GM18951 (cell line): ENCODE measurements at regions not wholly inside any gene's neighbourhood (a gene's known extent, or its start where the extent isn't known, plus 50 kb on each side); places are given as distances from the start of the nearest gene placed in this dataset.

Experiments used
- POLR2A ChIP-seq: IDR thresholded peaks from 4 replicates; pipeline ENCODE4 v1.6.1; 2011; ENCODE audit warnings: mild to moderate bottlenecking; ENCODE audit not compliant: insufficient read length, insufficient read depth; ENCODE audit errors: extremely low read depth
- in situ Hi-C: fragments of 300-500 bp; cut with MboI; formaldehyde crosslinking; loops from one replicate; pipeline ENCODE4 v1.12.0; 2022; ENCODE audit warnings: low sequenced_read_pairs, mixed read lengths, inconsistent platforms; ENCODE audit not compliant: unreplicated experiment

DNA sequence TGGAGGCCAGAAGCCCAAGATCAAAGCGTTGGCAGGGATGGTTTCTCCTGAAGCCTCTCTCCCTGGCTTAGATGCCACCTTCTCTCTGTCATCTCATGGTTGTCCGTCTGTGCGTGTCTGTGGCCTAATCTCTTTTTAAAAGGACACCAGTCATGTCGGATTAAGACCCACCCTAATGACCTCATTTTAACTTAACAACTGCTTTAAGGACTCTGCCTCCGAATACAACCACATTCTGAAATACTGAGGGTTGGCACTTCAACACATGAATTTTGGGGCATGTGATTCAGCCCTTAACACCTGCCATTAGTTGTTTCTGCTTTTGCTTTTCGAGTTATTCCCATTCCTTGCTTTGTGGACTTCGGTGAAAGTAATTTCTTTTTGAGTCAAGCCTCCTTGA is 97.8 kb upstream of the SMIM21 start:
- TF ChIP-seq POLR2A: no peak
- in situ Hi-C loops: no loop called here

DNA sequence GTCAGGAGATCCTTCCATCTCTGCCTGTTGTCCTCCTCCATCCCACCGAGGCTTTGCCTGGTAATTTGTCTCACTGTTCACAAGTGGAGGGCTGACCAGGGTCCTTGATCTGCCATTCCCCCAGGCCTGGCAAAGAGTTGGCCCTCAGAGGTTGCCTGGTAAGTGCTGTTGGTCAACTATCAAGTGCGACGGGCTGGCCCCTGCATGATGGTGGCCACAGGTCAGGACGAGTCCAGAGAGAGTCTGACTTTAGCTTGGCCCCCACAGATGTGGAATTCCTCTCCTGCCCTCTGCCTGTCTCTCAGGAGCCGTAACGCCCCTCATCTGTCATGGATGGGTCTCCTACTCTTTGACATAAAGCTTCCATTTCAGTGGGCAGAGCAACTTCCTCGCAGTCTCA is 97.3 kb upstream of the SMIM21 start:
- no peak for TF ChIP-seq POLR2A
- in situ Hi-C loops: no loop called here

DNA sequence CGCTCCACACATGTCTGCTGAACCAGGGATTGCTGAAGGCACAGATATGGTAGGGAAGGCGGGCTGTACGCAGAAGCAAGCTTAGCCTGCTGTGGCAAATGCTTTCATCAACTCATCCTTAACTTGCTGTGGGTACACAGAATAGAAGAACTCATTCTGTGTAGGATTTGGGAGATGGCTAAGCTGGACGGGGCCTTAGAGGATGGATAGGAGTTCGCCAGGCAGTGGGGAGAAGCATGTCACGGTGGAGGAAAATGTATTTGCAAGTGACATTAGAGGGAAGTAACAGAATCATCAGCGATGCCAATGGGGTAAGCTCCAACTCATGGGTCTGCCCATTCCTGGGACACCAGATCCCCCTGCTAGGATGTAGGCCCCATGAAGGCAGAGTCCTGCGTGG is 96.7 kb upstream of the SMIM21 start:
- no peak for TF ChIP-seq POLR2A
- in situ Hi-C loops: no loop called here

DNA sequence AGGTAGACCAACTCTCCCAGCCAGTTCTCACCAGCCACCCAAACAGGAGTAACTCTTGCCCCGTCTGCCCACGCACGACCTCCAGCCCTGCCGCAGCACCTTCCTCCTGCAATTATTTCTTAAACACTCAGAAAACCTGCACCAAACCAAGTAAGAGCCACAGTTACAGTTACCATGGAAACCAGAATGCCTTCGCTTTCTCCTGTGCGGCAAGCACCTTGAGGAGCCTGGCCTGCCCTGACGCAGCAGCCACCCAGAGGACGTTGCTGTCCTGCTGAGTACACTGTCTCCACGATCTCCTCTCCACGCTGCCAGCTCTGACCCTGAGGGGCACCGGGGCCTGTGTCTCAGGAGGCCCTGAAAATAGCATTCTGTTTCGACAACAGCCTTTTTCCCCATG is 94.3 kb upstream of the SMIM21 start:
- no peak for TF ChIP-seq POLR2A
- in situ Hi-C loops: no loop called here

DNA sequence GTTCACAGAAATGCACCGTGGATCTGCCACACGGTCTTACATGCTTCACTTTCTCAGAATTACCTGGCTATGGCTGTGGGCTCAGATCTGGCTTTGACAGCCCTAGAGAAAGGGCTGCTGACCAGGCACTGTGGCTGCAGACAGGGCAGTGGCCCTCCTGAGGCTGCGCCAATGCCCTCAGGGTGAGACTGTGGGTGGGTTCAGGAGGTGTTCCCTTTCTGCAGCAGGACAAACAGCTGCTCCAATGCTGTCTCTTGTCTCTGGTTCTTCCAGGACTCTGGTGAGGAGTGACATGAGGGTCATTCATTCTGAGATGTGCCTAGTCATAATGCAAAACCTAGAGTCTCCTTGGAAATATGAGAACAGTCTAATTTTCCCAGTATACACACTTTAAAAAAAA is 90.5 kb upstream of the SMIM21 start:
- in situ Hi-C loops: no loop called here

DNA sequence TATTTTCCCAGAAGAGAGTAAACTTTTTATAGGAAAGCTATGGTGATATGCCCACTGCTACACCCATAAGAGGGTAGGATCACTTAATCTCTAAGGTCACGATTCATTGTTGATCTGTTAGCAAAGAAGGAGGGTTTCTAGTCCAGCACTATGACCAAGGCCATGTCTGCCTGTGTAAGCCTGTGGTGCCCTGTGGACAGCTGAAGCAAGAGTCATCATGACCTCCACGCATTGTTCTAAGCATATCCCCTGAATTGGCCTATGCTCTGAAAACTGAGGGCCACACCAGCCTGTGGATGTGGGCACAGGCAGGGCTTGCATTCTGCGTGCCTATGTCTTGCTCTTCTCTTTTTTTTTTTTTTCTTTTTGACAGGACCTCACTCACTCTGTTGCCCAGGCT is 89.8 kb upstream of the SMIM21 start:
- in situ Hi-C loops: no loop called here
- TF ChIP-seq POLR2A: no peak

More for the DNA sequence above, 90.5 kb upstream of the SMIM21 start:
- no peak for TF ChIP-seq POLR2A

DNA sequence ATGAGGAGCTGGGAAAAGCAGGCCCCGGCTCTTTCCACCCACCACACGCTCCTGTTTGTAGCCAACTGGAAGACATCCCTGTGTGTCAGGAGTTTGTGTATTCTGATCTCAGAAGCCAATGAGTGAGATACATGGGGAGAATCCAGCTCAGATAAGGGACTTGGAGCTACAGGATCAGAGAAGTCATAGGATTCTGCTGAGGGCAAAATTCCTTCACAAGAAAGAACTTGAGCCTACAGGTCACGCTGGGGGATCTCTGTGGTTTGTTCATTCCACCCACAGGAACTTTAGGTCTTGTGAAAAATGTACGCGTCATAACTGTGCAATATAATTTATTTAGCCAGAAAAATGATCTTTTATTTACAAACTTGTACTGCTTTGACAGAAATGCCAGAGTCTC is 80.1 kb upstream of the SMIM21 start:
- no peak for TF ChIP-seq POLR2A
- in situ Hi-C loops: no loop called here

DNA sequence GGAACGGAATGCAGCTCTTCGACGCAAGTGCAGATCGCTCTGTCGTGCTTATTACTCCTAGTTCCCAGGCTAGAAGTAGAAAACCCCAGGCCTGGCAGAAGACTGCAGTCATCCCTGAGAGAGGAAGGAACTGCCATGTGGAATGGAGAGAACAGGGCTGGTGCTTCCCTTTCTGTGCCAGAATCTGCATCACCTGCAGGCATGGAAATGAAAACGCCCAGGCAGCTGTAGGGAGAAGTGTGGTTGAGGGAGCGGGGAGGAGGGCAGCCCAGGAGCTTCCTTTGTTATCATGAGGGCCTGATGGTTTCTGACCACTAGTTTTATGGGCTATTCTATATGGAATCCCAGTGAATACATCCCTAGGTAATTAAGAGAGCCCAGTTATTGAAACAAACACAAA is 79.4 kb upstream of the SMIM21 start:
- in situ Hi-C loops: no loop called here
- TF ChIP-seq POLR2A: no peak

DNA sequence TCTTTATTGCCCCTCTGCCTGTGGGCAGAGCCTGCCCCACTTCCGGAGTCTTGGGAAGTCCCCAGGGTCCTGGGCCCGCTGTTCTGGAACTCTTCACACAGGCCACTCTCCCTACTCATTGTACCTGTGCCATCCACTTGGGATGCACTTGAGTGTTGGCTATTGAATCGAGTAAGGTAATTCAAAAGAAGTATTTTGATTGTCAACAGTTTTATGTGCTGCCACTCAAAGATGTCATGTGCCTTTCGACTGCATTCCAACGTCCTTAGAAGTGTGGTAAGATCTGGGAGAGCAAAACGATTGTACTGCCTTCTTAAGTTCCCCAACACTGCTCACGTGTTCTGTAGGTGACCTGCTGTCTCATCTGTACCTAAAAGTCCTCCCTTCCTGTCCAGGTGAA is 77.0 kb upstream of the SMIM21 start:
- TF ChIP-seq POLR2A: no peak
- in situ Hi-C loops: no loop called here

DNA sequence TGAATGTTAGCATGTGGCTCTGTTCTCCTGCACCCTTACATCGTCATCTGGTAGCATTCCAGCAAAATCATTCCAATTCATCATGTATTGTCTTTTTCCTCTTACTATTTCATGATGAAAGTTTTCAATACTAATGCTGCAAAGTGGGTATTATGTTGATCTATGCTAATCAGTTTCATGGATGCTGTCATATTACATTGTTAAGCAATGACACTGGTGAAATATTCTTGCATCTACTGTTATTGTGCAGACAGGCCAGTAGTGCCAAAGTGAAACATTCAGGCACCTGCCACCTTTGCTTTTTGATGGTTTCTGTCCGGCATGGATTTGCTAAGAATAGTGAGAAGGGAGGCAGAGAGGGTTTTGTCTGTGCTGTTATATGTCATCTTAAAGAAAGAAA is 76.1 kb upstream of the SMIM21 start:
- TF ChIP-seq POLR2A: no peak
- in situ Hi-C loops: no loop called here

DNA sequence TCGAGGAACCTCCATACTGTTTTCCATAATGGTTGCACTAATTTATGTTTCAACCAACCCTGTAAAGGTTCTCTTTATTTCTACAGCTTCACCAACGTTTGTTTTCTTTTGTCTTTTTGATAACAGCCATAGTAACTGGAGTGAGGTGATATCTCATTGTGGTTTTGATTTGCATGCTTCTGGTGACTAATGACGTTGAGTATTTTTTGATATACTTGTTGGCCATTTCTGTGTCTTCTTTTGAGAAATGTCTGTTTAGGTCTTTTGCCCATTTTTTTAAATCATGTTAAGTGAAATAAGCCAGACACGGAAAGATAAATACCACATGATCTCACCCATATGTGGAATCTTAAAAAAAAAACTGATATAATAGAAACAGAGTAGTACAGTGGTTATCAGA is 74.8 kb upstream of the SMIM21 start:
- in situ Hi-C loops: no loop called here
- TF ChIP-seq POLR2A: no peak

DNA sequence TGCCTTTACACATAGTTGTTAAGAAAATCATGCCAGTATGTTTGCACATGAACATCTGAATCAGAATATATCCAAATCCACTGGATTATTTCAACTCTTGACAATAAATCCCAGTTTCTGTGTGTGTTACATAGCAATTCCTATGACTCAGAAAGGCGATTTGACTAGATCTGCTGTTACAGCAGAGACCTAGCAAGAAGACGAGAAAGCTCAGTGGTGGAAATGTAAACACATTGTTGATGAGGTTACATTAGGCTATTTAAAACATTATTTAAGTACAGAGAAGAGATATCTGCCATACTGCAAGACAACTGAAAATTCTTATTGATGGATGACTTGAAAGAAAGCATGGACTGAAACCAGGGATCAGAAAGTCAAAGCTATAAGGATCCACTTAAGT is 73.0 kb upstream of the SMIM21 start:
- in situ Hi-C loops: no loop called here
- TF ChIP-seq POLR2A: no peak

DNA sequence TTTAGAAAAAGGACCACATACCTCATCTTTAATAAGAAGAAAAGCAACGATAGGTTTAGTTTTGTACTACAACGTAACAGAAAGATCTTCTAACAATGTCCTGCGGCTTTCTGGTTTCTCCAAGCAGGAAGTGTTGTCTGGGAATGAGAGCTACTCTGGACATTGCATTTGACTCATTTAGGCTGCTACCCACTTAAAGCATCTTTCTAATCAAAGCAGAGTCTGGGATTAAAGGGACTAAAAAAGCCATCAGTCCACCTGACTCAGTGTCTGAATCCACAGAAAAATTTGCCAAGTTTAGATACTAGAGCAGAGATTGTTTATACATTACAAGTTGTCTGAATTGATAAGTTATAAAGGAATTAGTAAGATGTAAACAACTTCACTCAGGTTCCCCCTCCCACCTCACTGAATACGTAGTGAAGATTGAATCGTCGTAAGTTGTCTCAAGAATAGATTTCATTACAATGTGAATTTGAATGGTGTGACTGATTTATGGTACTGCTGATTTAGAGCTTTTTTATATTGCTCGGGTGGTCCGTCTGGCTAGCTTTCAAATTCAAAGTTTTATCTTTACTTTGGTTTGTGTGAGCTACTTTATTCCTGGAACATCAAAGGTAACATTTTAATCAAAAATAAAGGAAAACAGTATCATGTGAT is 70.2 kb upstream of the SMIM21 start:
- in situ Hi-C loops: loop anchor here (25.0 kb wide), 1 partner anchor 835 kb away; no protein-coding TSS in a partner anchor
- no peak for TF ChIP-seq POLR2A

DNA sequence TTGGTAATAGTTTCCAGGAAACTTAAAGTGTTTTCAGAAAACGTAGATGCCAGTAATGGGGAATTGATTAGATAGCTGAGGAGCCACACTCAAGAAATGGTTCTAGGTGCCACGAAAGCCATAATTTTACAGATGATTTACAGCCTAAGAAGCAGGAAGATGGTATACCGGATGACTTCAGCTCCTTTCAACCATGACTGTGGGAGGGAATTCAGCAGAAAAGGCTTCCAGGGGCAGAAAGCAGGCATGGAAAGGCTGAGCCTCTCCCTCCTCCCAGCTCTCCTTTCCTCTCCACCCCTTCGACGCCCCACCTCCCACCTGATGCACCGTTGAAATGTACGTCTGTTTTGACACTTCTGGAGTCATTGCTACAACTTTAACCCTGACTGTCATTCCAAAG is 68.6 kb upstream of the SMIM21 start:
- no peak for TF ChIP-seq POLR2A
- in situ Hi-C loops: loop anchor here (25.0 kb wide), 1 partner anchor 834 kb away; no protein-coding TSS in a partner anchor

DNA sequence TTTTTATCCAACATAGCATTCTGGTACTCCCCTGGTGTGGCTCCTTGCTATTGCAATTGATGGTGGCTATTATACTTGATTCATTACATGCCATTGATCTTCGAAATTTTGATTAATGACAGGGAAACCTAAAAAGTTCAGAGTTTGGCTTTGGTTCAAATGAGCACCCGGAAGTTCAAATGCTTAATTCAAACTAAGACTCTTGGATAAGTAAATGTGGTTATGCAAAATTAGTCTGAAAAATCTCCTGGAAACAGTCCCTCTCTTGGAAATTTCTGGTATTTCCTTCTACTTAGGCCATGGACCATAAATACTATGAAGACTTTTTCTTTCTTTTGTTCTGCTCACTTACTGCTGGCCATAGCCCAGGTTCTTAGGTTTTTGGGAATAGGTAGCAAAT is 65.3 kb upstream of the SMIM21 start:
- no peak for TF ChIP-seq POLR2A
- in situ Hi-C loops: loop anchor here (25.0 kb wide), 1 partner anchor 831 kb away; no protein-coding TSS in a partner anchor
